ENCODE measurements at regions not wholly inside any gene's neighbourhood (a gene's known extent, or its start where the extent isn't known, plus 50 kb on each side); places are given as distances from the start of the nearest gene placed in this dataset.

DNA sequence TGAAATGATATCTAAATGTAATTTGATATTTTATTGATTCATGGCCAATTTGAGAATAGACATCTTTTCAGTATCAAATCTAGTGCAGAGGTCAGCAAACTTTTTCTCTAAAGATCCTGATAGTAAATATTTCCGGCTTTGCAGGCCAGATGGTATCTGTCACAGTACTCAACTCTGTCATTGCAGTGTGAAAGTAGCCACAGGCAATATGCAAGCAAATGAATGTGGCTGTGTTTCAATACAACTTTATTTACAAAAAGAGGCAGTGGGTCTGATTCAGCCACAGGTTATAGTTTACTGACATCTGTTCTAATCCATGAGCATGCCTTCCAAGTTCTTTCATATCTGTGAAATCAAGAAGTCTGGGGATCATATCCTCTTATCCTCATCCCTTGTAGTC lies 221.2 kb downstream of the PRDM2 start:
- TF ChIP-seq EZH2 (IDR thresholded peaks at IDR 0.05; ENCODE audit: low read length) = no peak
- TF ChIP-seq, protein P1, sequence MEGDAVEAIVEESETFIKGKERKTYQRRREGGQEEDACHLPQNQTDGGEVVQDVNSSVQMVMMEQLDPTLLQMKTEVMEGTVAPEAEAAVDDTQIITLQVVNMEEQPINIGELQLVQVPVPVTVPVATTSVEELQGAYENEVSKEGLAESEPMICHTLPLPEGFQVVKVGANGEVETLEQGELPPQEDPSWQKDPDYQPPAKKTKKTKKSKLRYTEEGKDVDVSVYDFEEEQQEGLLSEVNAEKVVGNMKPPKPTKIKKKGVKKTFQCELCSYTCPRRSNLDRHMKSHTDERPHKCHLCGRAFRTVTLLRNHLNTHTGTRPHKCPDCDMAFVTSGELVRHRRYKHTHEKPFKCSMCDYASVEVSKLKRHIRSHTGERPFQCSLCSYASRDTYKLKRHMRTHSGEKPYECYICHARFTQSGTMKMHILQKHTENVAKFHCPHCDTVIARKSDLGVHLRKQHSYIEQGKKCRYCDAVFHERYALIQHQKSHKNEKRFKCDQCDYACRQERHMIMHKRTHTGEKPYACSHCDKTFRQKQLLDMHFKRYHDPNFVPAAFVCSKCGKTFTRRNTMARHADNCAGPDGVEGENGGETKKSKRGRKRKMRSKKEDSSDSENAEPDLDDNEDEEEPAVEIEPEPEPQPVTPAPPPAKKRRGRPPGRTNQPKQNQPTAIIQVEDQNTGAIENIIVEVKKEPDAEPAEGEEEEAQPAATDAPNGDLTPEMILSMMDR (optimal IDR thresholded peaks at IDR 0.05 in 1 of 3, IDR thresholded peaks at IDR 0.05 in 1 of 3, conservative IDR thresholded peaks at IDR 0.05 in 1 of 3; ENCODE audit: extremely low read depth in 1 of 3, insufficient read depth in 2 of 3, low read length in 3 of 3) = no peak
- no peak overlapping the region for H3K4me3 ChIP-seq (ENCODE audit: control insufficient read depth in 2 of 3, extremely low read depth in 1 of 3, insufficient read depth in 2 of 3, low read depth in 1 of 3, low read length in 3 of 3)
- H4K20me1 ChIP-seq (ENCODE audit: control insufficient read depth, extremely low read depth, insufficient read depth, low read length) = no peaks in the 10 kb centered on the region
- H3K27ac ChIP-seq (ENCODE audit: control insufficient read depth, insufficient read depth, low read length) = no peak overlapping the region
- H3K79me2 ChIP-seq (ENCODE audit: control insufficient read depth, insufficient read depth, low read length) = no peaks in the 10 kb centered on the region
- no peak overlapping the region for H3K9ac ChIP-seq (ENCODE audit: control insufficient read depth, extremely low read depth, insufficient read depth, low read length)
- H2AFZ ChIP-seq (ENCODE audit: control insufficient read depth, low read length) = no peak overlapping the region
- dilution Hi-C loops (cut with MboI; ENCODE audit: extremely low pct_ligation_motif_present, low sequenced_read_pairs) = no loop called here
- H3K9me3 ChIP-seq (ENCODE audit: control insufficient read depth, low read depth, low read length) = no peaks in the 10 kb centered on the region
- FAIRE-seq (no peak), DNase-seq (ENCODE audit: low read depth, low spot score) (no peak)
- no peaks in the 10 kb centered on the region for H3K27me3 ChIP-seq (ENCODE audit: control insufficient read depth, extremely low read depth, insufficient read depth, low read length)
- no peak overlapping the region for H3K4me2 ChIP-seq (ENCODE audit: control insufficient read depth, extremely low read depth, insufficient read depth, low read depth, low read length)
- no peaks in the 10 kb centered on the region for H3K36me3 ChIP-seq (ENCODE audit: control insufficient read depth in 2 of 2, extremely low read depth in 1 of 2, insufficient read depth in 2 of 2, low read length in 2 of 2)
- no peaks in the 10 kb centered on the region for H3K4me1 ChIP-seq (ENCODE audit: control insufficient read depth, extremely low read depth, insufficient read depth, low read length)
- no peaks in the 10 kb centered on the region for H3K9me1 ChIP-seq (ENCODE audit: control insufficient read depth, extremely low read depth, insufficient read depth, low read length)

GRCh38 chr1:13922466-13923110 lies 222.6 kb downstream of the PRDM2 start:
- H3K27ac ChIP-seq (ENCODE audit: control insufficient read depth, insufficient read depth, low read length) = no peak overlapping the region
- H3K4me1 ChIP-seq (ENCODE audit: control insufficient read depth, extremely low read depth, insufficient read depth, low read length) = no peaks in the 10 kb centered on the region
- no peaks in the 10 kb centered on the region for H3K9me1 ChIP-seq (ENCODE audit: control insufficient read depth, extremely low read depth, insufficient read depth, low read length)
- H2AFZ ChIP-seq (ENCODE audit: control insufficient read depth, low read length) = no peak overlapping the region
- H3K4me3 ChIP-seq (ENCODE audit: control insufficient read depth in 2 of 3, extremely low read depth in 1 of 3, insufficient read depth in 2 of 3, low read depth in 1 of 3, low read length in 3 of 3) = no peak overlapping the region
- no peaks in the 10 kb centered on the region for H4K20me1 ChIP-seq (ENCODE audit: control insufficient read depth, extremely low read depth, insufficient read depth, low read length)
- H3K79me2 ChIP-seq (ENCODE audit: control insufficient read depth, insufficient read depth, low read length) = no peaks in the 10 kb centered on the region
- no peaks in the 10 kb centered on the region for H3K27me3 ChIP-seq (ENCODE audit: control insufficient read depth, extremely low read depth, insufficient read depth, low read length)
- dilution Hi-C loops (cut with MboI; ENCODE audit: extremely low pct_ligation_motif_present, low sequenced_read_pairs) = no loop called here
- no peak overlapping the region for H3K9ac ChIP-seq (ENCODE audit: control insufficient read depth, extremely low read depth, insufficient read depth, low read length)
- DNase-seq (ENCODE audit: low read depth, low spot score) (no peak), FAIRE-seq (no peak)
- TF ChIP-seq EZH2 (IDR thresholded peaks at IDR 0.05; ENCODE audit: low read length) = no peak
- TF ChIP-seq, protein P1 (optimal IDR thresholded peaks at IDR 0.05 in 1 of 3, IDR thresholded peaks at IDR 0.05 in 1 of 3, conservative IDR thresholded peaks at IDR 0.05 in 1 of 3; ENCODE audit: extremely low read depth in 1 of 3, insufficient read depth in 2 of 3, low read length in 3 of 3) = no peak
- no peaks in the 10 kb centered on the region for H3K9me3 ChIP-seq (ENCODE audit: control insufficient read depth, low read depth, low read length)
- no peaks in the 10 kb centered on the region for H3K36me3 ChIP-seq (ENCODE audit: control insufficient read depth in 2 of 2, extremely low read depth in 1 of 2, insufficient read depth in 2 of 2, low read length in 2 of 2)
- H3K4me2 ChIP-seq (ENCODE audit: control insufficient read depth, extremely low read depth, insufficient read depth, low read depth, low read length) = no peak overlapping the region
